ENCODE measurements at regions not wholly inside any gene's neighbourhood (a gene's known extent, or its start where the extent isn't known, plus 50 kb on each side); places are given as distances from the start of the nearest gene placed in this dataset.
"Not testable (repeated sequence)": the region's sequence is repeated elsewhere in the genome, so short reads cannot be mapped to it uniquely, and the experiment has no call there.

DNA sequence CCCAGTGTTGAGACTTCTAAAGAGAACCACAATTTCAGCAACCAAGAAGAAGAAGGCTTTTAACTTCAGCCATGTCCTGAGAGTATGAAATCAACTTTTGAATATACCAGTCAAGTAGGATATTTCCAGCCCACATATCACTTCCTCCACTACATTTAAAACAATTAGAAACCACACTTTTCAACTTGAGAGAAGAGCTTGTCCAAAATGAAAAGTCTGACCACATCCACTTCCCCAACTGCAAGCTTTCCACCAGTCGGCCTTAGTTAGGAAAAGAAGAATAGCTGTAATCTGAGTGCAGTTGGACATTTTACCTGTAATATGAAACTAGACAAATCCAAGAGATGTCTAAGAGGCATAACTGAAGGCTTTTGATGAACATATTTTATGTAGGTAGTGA lies 101.9 kb upstream of the SLC7A11 start:
- no peak for TF ChIP-seq EZH2phosphoT487 (IDR thresholded peaks at IDR 0.05; ENCODE audit: low read length)
- TF ChIP-seq, protein P1, sequence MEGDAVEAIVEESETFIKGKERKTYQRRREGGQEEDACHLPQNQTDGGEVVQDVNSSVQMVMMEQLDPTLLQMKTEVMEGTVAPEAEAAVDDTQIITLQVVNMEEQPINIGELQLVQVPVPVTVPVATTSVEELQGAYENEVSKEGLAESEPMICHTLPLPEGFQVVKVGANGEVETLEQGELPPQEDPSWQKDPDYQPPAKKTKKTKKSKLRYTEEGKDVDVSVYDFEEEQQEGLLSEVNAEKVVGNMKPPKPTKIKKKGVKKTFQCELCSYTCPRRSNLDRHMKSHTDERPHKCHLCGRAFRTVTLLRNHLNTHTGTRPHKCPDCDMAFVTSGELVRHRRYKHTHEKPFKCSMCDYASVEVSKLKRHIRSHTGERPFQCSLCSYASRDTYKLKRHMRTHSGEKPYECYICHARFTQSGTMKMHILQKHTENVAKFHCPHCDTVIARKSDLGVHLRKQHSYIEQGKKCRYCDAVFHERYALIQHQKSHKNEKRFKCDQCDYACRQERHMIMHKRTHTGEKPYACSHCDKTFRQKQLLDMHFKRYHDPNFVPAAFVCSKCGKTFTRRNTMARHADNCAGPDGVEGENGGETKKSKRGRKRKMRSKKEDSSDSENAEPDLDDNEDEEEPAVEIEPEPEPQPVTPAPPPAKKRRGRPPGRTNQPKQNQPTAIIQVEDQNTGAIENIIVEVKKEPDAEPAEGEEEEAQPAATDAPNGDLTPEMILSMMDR (IDR thresholded peaks at IDR 0.05; ENCODE audit: low read length), result no peak
- TF ChIP-seq EZH2 (optimal IDR thresholded peaks at IDR 0.05; ENCODE audit: low read depth, low read length), result no peak
- Histone ChIP-seq H3K4me3 (ENCODE audit: low read length) (no peak overlapping the region), H3F3A (ENCODE audit: insufficient read depth, low read length) (no peaks in the 10 kb centered on the region), H3K79me2 (ENCODE audit: low read length) (no peaks in the 10 kb centered on the region), H3K9me3 (replicated peaks; ENCODE audit: insufficient read depth, low read length) (no peaks in the 10 kb centered on the region), H3K27ac (ENCODE audit: low read length) (no peak overlapping the region), H3K36me3 (replicated peaks; ENCODE audit: insufficient read depth, low read length) (no peaks in the 10 kb centered on the region), H2AFZ (ENCODE audit: low read length) (no peak overlapping the region), H4K20me1 (ENCODE audit: insufficient read depth, low read length) (no peaks in the 10 kb centered on the region), H3K9ac (ENCODE audit: low read length) (no peak overlapping the region), H3K4me2 (ENCODE audit: low read depth, low read length) (no peak overlapping the region), H3K4me1 (ENCODE audit: low read length) (no peaks in the 10 kb centered on the region), H3K9me2 (replicated peaks; ENCODE audit: insufficient read depth, low read length) (no peaks in the 10 kb centered on the region), H3K27me3 (replicated peaks; ENCODE audit: insufficient read depth, low read length) (no peaks in the 10 kb centered on the region)
- DNase-seq, result no peak

DNA sequence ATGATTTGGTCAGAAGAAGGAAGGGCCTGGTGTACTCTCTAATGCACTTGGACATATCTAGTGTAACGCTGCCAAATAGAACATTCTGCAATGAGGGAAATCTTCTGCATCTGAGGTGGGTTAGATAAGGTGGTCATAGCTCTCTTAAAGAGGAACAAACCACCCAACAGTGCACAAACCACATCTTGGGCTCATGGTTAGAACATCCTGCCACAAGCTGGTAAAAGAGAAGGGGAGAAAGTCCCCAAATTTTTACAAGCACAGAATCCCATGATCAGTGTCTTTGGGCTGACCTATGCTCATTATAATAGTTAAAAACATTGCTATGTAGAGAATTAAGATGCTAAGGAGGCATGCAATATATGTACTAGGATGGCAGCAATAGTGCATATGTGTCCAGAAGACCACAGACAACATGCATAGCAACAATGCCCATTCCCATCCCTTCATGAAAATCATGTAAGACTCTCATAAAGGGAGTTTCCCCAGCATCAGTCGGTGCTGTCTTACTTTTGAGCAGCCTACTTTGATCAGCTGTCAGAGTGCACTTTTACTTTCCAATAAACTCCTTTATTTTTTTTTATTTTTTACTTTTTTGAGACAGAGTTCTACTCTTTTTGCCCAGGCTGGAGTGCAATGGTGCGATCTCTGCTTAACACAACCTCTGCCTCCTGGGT lies 99.7 kb upstream of the SLC7A11 start:
- DNase-seq, result no peak
- no peak for TF ChIP-seq EZH2phosphoT487 (IDR thresholded peaks at IDR 0.05; ENCODE audit: low read length)
- no peak for TF ChIP-seq EZH2 (optimal IDR thresholded peaks at IDR 0.05; ENCODE audit: low read depth, low read length)
- TF ChIP-seq, protein P1 (IDR thresholded peaks at IDR 0.05; ENCODE audit: low read length), result no peak

DNA sequence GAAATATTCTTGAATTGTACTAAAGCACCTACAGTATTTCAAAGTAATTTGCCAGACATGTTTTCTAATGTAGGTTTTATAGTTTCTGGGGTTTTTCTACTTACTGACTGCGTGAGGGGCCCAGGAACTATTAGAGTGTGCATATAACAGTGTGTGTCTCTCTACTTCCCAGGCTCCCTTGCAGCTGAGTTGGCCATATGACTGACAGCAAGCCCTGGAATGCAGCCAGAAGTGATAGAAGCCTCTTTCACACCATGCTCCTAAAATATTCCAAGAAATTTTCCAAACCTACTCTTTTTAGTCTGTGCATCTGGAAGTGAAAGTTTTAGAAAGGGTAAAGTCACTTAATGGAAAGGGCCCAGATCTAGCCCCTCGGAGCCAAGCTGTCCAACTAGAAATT lies 96.7 kb upstream of the SLC7A11 start:
- Histone ChIP-seq H3K4me2 (ENCODE audit: low read depth, low read length) (no peak overlapping the region), H3K27me3 (replicated peaks; ENCODE audit: insufficient read depth, low read length) (no peaks in the 10 kb centered on the region), H3F3A (ENCODE audit: insufficient read depth, low read length) (no peaks in the 10 kb centered on the region), H2AFZ (ENCODE audit: low read length) (no peak overlapping the region), H3K36me3 (replicated peaks; ENCODE audit: insufficient read depth, low read length) (no peaks in the 10 kb centered on the region), H3K9me3 (replicated peaks; ENCODE audit: insufficient read depth, low read length) (no peaks in the 10 kb centered on the region), H3K27ac (ENCODE audit: low read length) (no peak overlapping the region), H4K20me1 (ENCODE audit: insufficient read depth, low read length) (no peaks in the 10 kb centered on the region), H3K4me1 (ENCODE audit: low read length) (no peaks in the 10 kb centered on the region), H3K4me3 (ENCODE audit: low read length) (no peak overlapping the region), H3K9ac (ENCODE audit: low read length) (no peak overlapping the region), H3K79me2 (ENCODE audit: low read length) (no peaks in the 10 kb centered on the region), H3K9me2 (replicated peaks; ENCODE audit: insufficient read depth, low read length) (no peaks in the 10 kb centered on the region)
- DNase-seq, result no peak
- TF ChIP-seq EZH2phosphoT487 (IDR thresholded peaks at IDR 0.05; ENCODE audit: low read length) (no peak), EZH2 (optimal IDR thresholded peaks at IDR 0.05; ENCODE audit: low read depth, low read length) (no peak)
- TF ChIP-seq, protein P1 (IDR thresholded peaks at IDR 0.05; ENCODE audit: low read length), result no peak

More for the DNA sequence above, 99.7 kb upstream of the SLC7A11 start:
- Histone ChIP-seq H3K27ac (ENCODE audit: low read length) (no peak overlapping the region), H3K4me1 (ENCODE audit: low read length) (no peaks in the 10 kb centered on the region), H2AFZ (ENCODE audit: low read length) (no peak overlapping the region), H3F3A (ENCODE audit: insufficient read depth, low read length) (no peaks in the 10 kb centered on the region), H4K20me1 (ENCODE audit: insufficient read depth, low read length) (no peaks in the 10 kb centered on the region), H3K4me3 (ENCODE audit: low read length) (no peak overlapping the region), H3K36me3 (replicated peaks; ENCODE audit: insufficient read depth, low read length) (no peaks in the 10 kb centered on the region), H3K79me2 (ENCODE audit: low read length) (no peaks in the 10 kb centered on the region), H3K4me2 (ENCODE audit: low read depth, low read length) (no peak overlapping the region), H3K27me3 (replicated peaks; ENCODE audit: insufficient read depth, low read length) (no peaks in the 10 kb centered on the region), H3K9me2 (replicated peaks; ENCODE audit: insufficient read depth, low read length) (no peaks in the 10 kb centered on the region), H3K9me3 (replicated peaks; ENCODE audit: insufficient read depth, low read length) (no peaks in the 10 kb centered on the region), H3K9ac (ENCODE audit: low read length) (no peak overlapping the region)

DNA sequence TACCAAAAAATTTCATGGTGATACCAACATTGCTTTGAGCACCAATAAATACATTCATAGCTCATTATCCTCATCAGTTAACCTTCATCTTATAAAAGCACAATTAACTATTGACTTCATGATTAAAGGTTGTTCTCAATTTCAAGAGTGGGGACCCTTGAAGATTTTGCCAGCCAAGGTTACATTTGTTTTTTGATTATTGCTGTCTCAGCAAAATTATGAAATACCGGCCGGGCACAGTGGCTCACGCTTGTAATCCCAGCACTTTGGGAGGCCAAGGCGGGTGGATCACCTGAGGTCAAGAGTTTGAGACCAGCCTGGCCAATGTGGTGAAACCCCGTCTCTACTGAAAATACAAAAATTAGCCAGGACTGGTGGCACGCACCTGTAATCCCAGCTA lies 96.1 kb upstream of the SLC7A11 start:
- not testable (repeated sequence) for H4K20me1 ChIP-seq (ENCODE audit: insufficient read depth, low read length); H3K9ac ChIP-seq (ENCODE audit: low read length); DNase-seq; H3K9me3 ChIP-seq (replicated peaks; ENCODE audit: insufficient read depth, low read length); H2AFZ ChIP-seq (ENCODE audit: low read length); H3K36me3 ChIP-seq (replicated peaks; ENCODE audit: insufficient read depth, low read length); H3K79me2 ChIP-seq (ENCODE audit: low read length); H3F3A ChIP-seq (ENCODE audit: insufficient read depth, low read length); H3K4me3 ChIP-seq (ENCODE audit: low read length); H3K9me2 ChIP-seq (replicated peaks; ENCODE audit: insufficient read depth, low read length); H3K27me3 ChIP-seq (replicated peaks; ENCODE audit: insufficient read depth, low read length); H3K4me1 ChIP-seq (ENCODE audit: low read length); H3K4me2 ChIP-seq (ENCODE audit: low read depth, low read length); H3K27ac ChIP-seq (ENCODE audit: low read length)
